H1 (cell line): ENCODE measurements at regions not wholly inside any gene's neighbourhood (a gene's known extent, or its start where the extent isn't known, plus 50 kb on each side); places are given as distances from the start of the nearest gene placed in this dataset.

Source experiments
- CHD2 ChIP-seq: IDR thresholded peaks from 2 replicates; pipeline ENCODE4 v1.6.1; 2012; ENCODE audit warnings: low read length, improper control_type of control experiment
- EZH2 ChIP-seq: fragments of 200-600 bp; sonication (generic); IDR thresholded peaks from 2 replicates; pipeline ENCODE4 v1.7.1; 2012; ENCODE audit warnings: low read depth, mild to moderate bottlenecking, moderate library complexity, low read length, inconsistent platforms; ENCODE audit not compliant: severe bottlenecking
- GABPA ChIP-seq: IDR thresholded peaks from 2 replicates; pipeline ENCODE4 v1.6.1; 2011; ENCODE audit warnings: mild to moderate bottlenecking, low read length, moderate library complexity, borderline replicate concordance; ENCODE audit not compliant: insufficient read depth
- NANOG ChIP-seq: IDR thresholded peaks from 2 replicates; pipeline ENCODE4 v1.6.1; 2011; ENCODE audit warnings: low read length, low read depth, mild to moderate bottlenecking, inconsistent platforms; ENCODE audit not compliant: insufficient read depth, poor library complexity, severe bottlenecking
- NRF1 ChIP-seq: IDR thresholded peaks from 2 replicates; pipeline ENCODE4 v1.6.1; 2011; ENCODE audit warnings: mild to moderate bottlenecking, low read depth, low read length, improper control_type of control experiment
- RXRA ChIP-seq: IDR thresholded peaks from 2 replicates; pipeline ENCODE4 v1.6.1; 2011; ENCODE audit warnings: low read depth, mild to moderate bottlenecking, low read length, moderate library complexity; ENCODE audit not compliant: insufficient read depth

DNA sequence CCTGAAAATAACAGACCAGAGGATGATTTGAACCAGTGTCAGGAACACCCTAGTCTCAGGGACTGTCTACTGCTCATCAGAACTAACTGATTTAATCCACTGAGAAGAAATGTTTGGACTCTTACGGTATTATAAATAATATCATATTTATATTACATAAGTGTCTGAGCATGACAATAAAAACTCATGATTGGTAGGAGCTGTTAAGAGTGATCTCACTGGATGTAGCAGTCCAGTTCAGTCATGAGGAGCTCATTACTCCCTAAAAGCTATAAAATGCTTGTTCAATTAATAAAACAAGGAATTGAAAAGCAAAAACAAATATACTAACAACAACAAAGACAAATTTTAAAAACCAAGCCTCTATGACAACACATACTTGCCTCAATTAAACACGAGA, 68.8 kb upstream of the BCL9 start (continued):
- no peak for TF ChIP-seq RXRA
- no peak for TF ChIP-seq GABPA
- no peak for TF ChIP-seq NRF1
- TF ChIP-seq NANOG, result no peak
- TF ChIP-seq CHD2, result no peak
- no peak for TF ChIP-seq EZH2
